ENCODE measurements at regions not wholly inside any gene's neighbourhood (a gene's known extent, or its start where the extent isn't known, plus 50 kb on each side); places are given as distances from the start of the nearest gene placed in this dataset.

DNA sequence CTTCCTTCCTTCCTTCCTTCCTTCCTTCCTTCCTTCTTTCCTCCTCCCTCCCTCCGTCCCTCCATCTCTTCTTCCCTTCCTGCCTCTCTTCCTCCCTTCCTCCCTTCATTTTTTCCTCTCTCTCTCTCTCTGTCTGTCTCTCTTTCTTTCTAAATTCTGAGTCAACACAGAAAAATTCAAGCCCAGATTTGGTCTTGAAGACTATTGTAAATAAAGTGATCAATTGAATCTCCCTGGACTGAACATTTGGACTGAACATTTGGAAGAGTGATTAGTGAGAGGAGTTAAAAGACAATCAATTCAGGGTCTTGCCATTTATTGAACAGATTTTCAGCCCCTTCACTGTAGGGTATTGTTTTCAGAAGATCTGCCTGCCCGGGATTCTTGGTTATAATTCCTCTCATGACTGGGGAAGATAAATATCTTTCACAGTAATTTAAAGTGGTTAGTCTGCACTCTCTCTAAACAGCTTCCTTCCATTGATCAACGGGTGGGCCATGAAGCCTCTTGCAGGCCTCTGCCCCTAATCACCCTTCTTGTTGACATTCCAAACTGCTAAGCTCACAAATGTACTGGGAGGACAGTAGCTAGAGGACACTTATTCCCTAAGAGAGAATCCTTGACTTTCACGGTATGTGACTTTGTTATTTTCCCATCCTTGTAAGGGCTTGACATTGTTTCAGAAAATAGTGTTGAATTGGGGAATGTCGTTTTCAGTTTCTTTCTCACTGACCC lies 101.7 kb upstream of the BMP2 start:
- TF ChIP-seq, protein P1, sequence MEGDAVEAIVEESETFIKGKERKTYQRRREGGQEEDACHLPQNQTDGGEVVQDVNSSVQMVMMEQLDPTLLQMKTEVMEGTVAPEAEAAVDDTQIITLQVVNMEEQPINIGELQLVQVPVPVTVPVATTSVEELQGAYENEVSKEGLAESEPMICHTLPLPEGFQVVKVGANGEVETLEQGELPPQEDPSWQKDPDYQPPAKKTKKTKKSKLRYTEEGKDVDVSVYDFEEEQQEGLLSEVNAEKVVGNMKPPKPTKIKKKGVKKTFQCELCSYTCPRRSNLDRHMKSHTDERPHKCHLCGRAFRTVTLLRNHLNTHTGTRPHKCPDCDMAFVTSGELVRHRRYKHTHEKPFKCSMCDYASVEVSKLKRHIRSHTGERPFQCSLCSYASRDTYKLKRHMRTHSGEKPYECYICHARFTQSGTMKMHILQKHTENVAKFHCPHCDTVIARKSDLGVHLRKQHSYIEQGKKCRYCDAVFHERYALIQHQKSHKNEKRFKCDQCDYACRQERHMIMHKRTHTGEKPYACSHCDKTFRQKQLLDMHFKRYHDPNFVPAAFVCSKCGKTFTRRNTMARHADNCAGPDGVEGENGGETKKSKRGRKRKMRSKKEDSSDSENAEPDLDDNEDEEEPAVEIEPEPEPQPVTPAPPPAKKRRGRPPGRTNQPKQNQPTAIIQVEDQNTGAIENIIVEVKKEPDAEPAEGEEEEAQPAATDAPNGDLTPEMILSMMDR (IDR thresholded peaks at IDR 0.05; ENCODE audit: insufficient read depth, low read length), result no peak
- TF ChIP-seq, protein P2, sequence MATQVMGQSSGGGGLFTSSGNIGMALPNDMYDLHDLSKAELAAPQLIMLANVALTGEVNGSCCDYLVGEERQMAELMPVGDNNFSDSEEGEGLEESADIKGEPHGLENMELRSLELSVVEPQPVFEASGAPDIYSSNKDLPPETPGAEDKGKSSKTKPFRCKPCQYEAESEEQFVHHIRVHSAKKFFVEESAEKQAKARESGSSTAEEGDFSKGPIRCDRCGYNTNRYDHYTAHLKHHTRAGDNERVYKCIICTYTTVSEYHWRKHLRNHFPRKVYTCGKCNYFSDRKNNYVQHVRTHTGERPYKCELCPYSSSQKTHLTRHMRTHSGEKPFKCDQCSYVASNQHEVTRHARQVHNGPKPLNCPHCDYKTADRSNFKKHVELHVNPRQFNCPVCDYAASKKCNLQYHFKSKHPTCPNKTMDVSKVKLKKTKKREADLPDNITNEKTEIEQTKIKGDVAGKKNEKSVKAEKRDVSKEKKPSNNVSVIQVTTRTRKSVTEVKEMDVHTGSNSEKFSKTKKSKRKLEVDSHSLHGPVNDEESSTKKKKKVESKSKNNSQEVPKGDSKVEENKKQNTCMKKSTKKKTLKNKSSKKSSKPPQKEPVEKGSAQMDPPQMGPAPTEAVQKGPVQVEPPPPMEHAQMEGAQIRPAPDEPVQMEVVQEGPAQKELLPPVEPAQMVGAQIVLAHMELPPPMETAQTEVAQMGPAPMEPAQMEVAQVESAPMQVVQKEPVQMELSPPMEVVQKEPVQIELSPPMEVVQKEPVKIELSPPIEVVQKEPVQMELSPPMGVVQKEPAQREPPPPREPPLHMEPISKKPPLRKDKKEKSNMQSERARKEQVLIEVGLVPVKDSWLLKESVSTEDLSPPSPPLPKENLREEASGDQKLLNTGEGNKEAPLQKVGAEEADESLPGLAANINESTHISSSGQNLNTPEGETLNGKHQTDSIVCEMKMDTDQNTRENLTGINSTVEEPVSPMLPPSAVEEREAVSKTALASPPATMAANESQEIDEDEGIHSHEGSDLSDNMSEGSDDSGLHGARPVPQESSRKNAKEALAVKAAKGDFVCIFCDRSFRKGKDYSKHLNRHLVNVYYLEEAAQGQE (IDR thresholded peaks at IDR 0.05; ENCODE audit: insufficient replicate concordance, low read depth), result no peak
- no peak for TF ChIP-seq SPI1 (IDR thresholded peaks at IDR 0.05; ENCODE audit: borderline replicate concordance, low read depth)
- TF ChIP-seq POLR2AphosphoS5 (IDR thresholded peaks at IDR 0.05; ENCODE audit: low read depth), result no peak

Measured in HL-60 (cell line).